Peyer's patch (tissue), 4 donors: ENCODE measurements at regions not wholly inside any gene's neighbourhood (a gene's known extent, or its start where the extent isn't known, plus 50 kb on each side); places are given as distances from the start of the nearest gene placed in this dataset.
"Not testable (repeated sequence)": the region's sequence is repeated elsewhere in the genome, so short reads cannot be mapped to it uniquely, and the experiment has no call there.

Source experiments
- POLR2A ChIP-seq, 2 donors: fragments of 450-650 bp; IDR thresholded peaks; one replicate each; pipeline ENCODE4 v1.5.1; 2017; ENCODE audit warnings: antibody characterized with exemption in 2 of 2, mild to moderate bottlenecking in 2 of 2, moderate library complexity in 2 of 2
- TF ChIP-seq, protein P1 (sequence below), 6 experiments: fragments of 450-650 bp in 4 of 6; fragments of 200-600 bp in 2 of 6; sonication (generic) in 1 of 6; IDR thresholded peaks; one replicate each; pipeline ENCODE4 v1.5.1; 2017 to 2019; ENCODE audit warnings: antibody characterized with exemption in 6 of 6, mild to moderate bottlenecking in 3 of 6, moderate library complexity in 1 of 6

GRCh38 chr10:128583125-128583524 lies 456.9 kb upstream of the MKI67 start:
- TF ChIP-seq, protein P1, sequence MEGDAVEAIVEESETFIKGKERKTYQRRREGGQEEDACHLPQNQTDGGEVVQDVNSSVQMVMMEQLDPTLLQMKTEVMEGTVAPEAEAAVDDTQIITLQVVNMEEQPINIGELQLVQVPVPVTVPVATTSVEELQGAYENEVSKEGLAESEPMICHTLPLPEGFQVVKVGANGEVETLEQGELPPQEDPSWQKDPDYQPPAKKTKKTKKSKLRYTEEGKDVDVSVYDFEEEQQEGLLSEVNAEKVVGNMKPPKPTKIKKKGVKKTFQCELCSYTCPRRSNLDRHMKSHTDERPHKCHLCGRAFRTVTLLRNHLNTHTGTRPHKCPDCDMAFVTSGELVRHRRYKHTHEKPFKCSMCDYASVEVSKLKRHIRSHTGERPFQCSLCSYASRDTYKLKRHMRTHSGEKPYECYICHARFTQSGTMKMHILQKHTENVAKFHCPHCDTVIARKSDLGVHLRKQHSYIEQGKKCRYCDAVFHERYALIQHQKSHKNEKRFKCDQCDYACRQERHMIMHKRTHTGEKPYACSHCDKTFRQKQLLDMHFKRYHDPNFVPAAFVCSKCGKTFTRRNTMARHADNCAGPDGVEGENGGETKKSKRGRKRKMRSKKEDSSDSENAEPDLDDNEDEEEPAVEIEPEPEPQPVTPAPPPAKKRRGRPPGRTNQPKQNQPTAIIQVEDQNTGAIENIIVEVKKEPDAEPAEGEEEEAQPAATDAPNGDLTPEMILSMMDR (IDR thresholded peaks at IDR 0.05) = not testable (repeated sequence)
- not testable (repeated sequence) for TF ChIP-seq POLR2A (IDR thresholded peaks at IDR 0.05)
